ENCODE measurements at regions not wholly inside any gene's neighbourhood (a gene's known extent, or its start where the extent isn't known, plus 50 kb on each side); places are given as distances from the start of the nearest gene placed in this dataset.

- no peak for DNase-seq (ENCODE audit: low read depth in 2 of 2)
Measured at GRCh38 chr5:77948476-77948875, 172.3 kb upstream of the TBCA start.

GRCh38 chr5:77947041-77947428 is 170.9 kb upstream of the TBCA start:
- DNase-seq (ENCODE audit: low read depth in 2 of 2), result no peak

GRCh38 chr5:77946381-77947040 is 170.4 kb upstream of the TBCA start:
- DNase-seq (ENCODE audit: low read depth in 2 of 2), result no peak

GRCh38 chr5:77945874-77946273 is 169.7 kb upstream of the TBCA start:
- DNase-seq (ENCODE audit: low read depth in 2 of 2), result peak in 1 of 2 donors; percentile 6

- no peak for DNase-seq (ENCODE audit: low read depth in 2 of 2)
Measured at GRCh38 chr5:77944757-77945340, 168.7 kb upstream of the TBCA start.

- no peak for DNase-seq (ENCODE audit: low read depth in 2 of 2)
Measured at GRCh38 chr5:77943851-77944250, 167.7 kb upstream of the TBCA start.

- no peak for DNase-seq (ENCODE audit: low read depth in 2 of 2)
Measured at GRCh38 chr5:77942578-77943239, 166.6 kb upstream of the TBCA start.

- no peak for DNase-seq (ENCODE audit: low read depth in 2 of 2)
Measured at GRCh38 chr5:77937015-77937908, 161.1 kb upstream of the TBCA start.

GRCh38 chr5:77936365-77936693 is 160.2 kb upstream of the TBCA start:
- DNase-seq (ENCODE audit: low read depth in 2 of 2), result no peak

GRCh38 chr5:77935506-77936364 is 159.6 kb upstream of the TBCA start:
- no peak for DNase-seq (ENCODE audit: low read depth in 2 of 2)

- DNase-seq (ENCODE audit: low read depth in 2 of 2), result no peak
Measured at GRCh38 chr5:77928776-77929300, 152.7 kb upstream of the TBCA start.

GRCh38 chr5:77926337-77926736 is 150.2 kb upstream of the TBCA start:
- DNase-seq (ENCODE audit: low read depth in 2 of 2), result no peak

GRCh38 chr5:77925503-77925902 is 149.4 kb upstream of the TBCA start:
- DNase-seq (ENCODE audit: low read depth in 2 of 2), result no peak

GRCh38 chr5:77924081-77924480 is 147.9 kb upstream of the TBCA start:
- no peak for DNase-seq (ENCODE audit: low read depth in 2 of 2)

- no peak for DNase-seq (ENCODE audit: low read depth in 2 of 2)
Measured at GRCh38 chr5:77923666-77924065, 147.5 kb upstream of the TBCA start.

- no peak for DNase-seq (ENCODE audit: low read depth in 2 of 2)
Measured at GRCh38 chr5:77921094-77921768, 145.1 kb upstream of the TBCA start.

GRCh38 chr5:77920359-77921058 is 144.4 kb upstream of the TBCA start:
- no peak for DNase-seq (ENCODE audit: low read depth in 2 of 2)

- DNase-seq (ENCODE audit: low read depth in 2 of 2), result no peak
Measured at GRCh38 chr5:77915346-77915745, 139.2 kb upstream of the TBCA start.

- no peak for DNase-seq (ENCODE audit: low read depth in 2 of 2)
Measured at GRCh38 chr5:77912721-77913120, 136.6 kb upstream of the TBCA start.
